ENCODE measurements at regions not wholly inside any gene's neighbourhood (a gene's known extent, or its start where the extent isn't known, plus 50 kb on each side); places are given as distances from the start of the nearest gene placed in this dataset.

GRCh38 chr5:17799521-17799920 lies 165.3 kb downstream of the TAF11L14 start:
- ChIA-PET POLR2A (no interaction called here), CTCF (ENCODE audit: low intra/inter-chr PET ratio, low total read pairs) (no interaction called here)
- no peak overlapping the region for H3K9ac ChIP-seq (ENCODE audit: insufficient read depth, low read depth, low read length)
- no peak overlapping the region for H2AFZ ChIP-seq (ENCODE audit: low read length)
- intact Hi-C loops (cut with micrococcal nuclease; ENCODE audit: unreplicated experiment) = no loop called here
- no peak for FAIRE-seq
- 11% methylated on average over 1 of the region's 1 CpG for WGBS (ENCODE audit: low lambda C conversion rate)
- H3K4me3 ChIP-seq (replicated peaks in 1 of 3; ENCODE audit: insufficient read depth in 1 of 3, low read depth in 2 of 3, low read length in 3 of 3) = no peak overlapping the region
- peaks cover 64% of the 10 kb centered on the region for H3K9me3 ChIP-seq (ENCODE audit: low read length)
- H3K27me3 ChIP-seq (ENCODE audit: control insufficient read depth in 1 of 2, insufficient read depth in 2 of 2, low read length in 2 of 2) = no peaks in the 10 kb centered on the region; a peak in 1 of 5 replicates
- H3K36me3 ChIP-seq (replicated peaks in 1 of 2; ENCODE audit: control insufficient read depth in 1 of 2, insufficient read depth in 2 of 2, low read length in 2 of 2) = no peaks in the 10 kb centered on the region
- BruUV-seq (replicated peaks) = no TSS peak
- no peaks in the 10 kb centered on the region for H4K20me1 ChIP-seq (ENCODE audit: insufficient read depth, low read length)
- no peaks in the 10 kb centered on the region for H3K4me1 ChIP-seq (ENCODE audit: insufficient read depth, low read length)
- no peak overlapping the region for H3K27ac ChIP-seq (ENCODE audit: extremely low read length, insufficient read depth, low read length)
- DNase-seq (ENCODE audit: low spot score) = no peak
- no peak for ATAC-seq
- no peak overlapping the region for H3K4me2 ChIP-seq (ENCODE audit: low read depth, low read length)
- TF ChIP-seq SUZ12 (IDR thresholded peaks at IDR 0.05; ENCODE audit: low read depth, low read length) (no peak), ZKSCAN1 (IDR thresholded peaks at IDR 0.05; ENCODE audit: low read length) (no peak), FOXP4 (CRISPR knock-in tag; IDR thresholded peaks at IDR 0.05) (no peak), ZNF652 (CRISPR knock-in tag; IDR thresholded peaks at IDR 0.05; ENCODE audit: borderline replicate concordance, low read depth) (no peak), ZNF354B (CRISPR knock-in tag; IDR thresholded peaks at IDR 0.05) (no peak)
- in situ Hi-C loops (cut with HindIII; ENCODE audit: extremely low pct_ligation_motif_present, low pct_unique_long_range_greater_than_20kb) = no loop called here
- no peaks in the 10 kb centered on the region for H3K79me2 ChIP-seq (ENCODE audit: insufficient read depth, low read length)

- DNase-seq (ENCODE audit: low spot score) (no peak), FAIRE-seq (no peak), ATAC-seq (no peak)
- in situ Hi-C loops (cut with HindIII; ENCODE audit: extremely low pct_ligation_motif_present, low pct_unique_long_range_greater_than_20kb) (no loop called here), intact Hi-C loops (cut with micrococcal nuclease; ENCODE audit: unreplicated experiment) (no loop called here)
- POLR2A ChIA-PET = no interaction called here
- Histone ChIP-seq H3K79me2 (ENCODE audit: insufficient read depth, low read length) (no peaks in the 10 kb centered on the region), H3K27me3 (ENCODE audit: control insufficient read depth in 1 of 2, insufficient read depth in 2 of 2, low read length in 2 of 2) (no peaks in the 10 kb centered on the region; a peak in 1 of 5 replicates), H3K9ac (ENCODE audit: insufficient read depth, low read depth, low read length) (no peak overlapping the region), H2AFZ (ENCODE audit: low read length) (no peak overlapping the region), H3K4me1 (ENCODE audit: insufficient read depth, low read length) (no peaks in the 10 kb centered on the region), H3K4me3 (replicated peaks in 1 of 3; ENCODE audit: insufficient read depth in 1 of 3, low read depth in 2 of 3, low read length in 3 of 3) (no peak overlapping the region), H3K9me3 (ENCODE audit: low read length) (peaks cover 59% of the 10 kb centered on the region), H3K36me3 (replicated peaks in 1 of 2; ENCODE audit: control insufficient read depth in 1 of 2, insufficient read depth in 2 of 2, low read length in 2 of 2) (no peaks in the 10 kb centered on the region), H3K4me2 (ENCODE audit: low read depth, low read length) (no peak overlapping the region), H4K20me1 (ENCODE audit: insufficient read depth, low read length) (no peaks in the 10 kb centered on the region), H3K27ac (ENCODE audit: extremely low read length, insufficient read depth, low read length) (no peak overlapping the region)
- no TSS peak for BruUV-seq (replicated peaks)
- 37% methylated on average over 2 of the region's 2 CpGs for WGBS (ENCODE audit: low lambda C conversion rate)
- CTCF ChIA-PET (ENCODE audit: low intra/inter-chr PET ratio, low total read pairs) = no interaction called here
- TF ChIP-seq ZNF562 (CRISPR knock-in tag; IDR thresholded peaks at IDR 0.05; ENCODE audit: borderline replicate concordance) (no peak), NCOR1 (IDR thresholded peaks at IDR 0.05; ENCODE audit: borderline replicate concordance, low read length) (no peak), ZNF574 (CRISPR knock-in tag; IDR thresholded peaks at IDR 0.05) (no peak), ZBTB37 (CRISPR knock-in tag; IDR thresholded peaks at IDR 0.05) (no peak), ZNF281 (CRISPR knock-in tag; IDR thresholded peaks at IDR 0.05; ENCODE audit: borderline replicate concordance) (no peak)
Observed at GRCh38 chr5:17801595-17801994, 167.3 kb downstream of the TAF11L14 start.

Measured in HepG2 (cell line).